Osteoblast (primary cell): ENCODE measurements at regions not wholly inside any gene's neighbourhood (a gene's known extent, or its start where the extent isn't known, plus 50 kb on each side); places are given as distances from the start of the nearest gene placed in this dataset.

Experiments used
- DNase-seq: peaks from one replicate; pipeline ENCODE4 v3.0.0; 2011; ENCODE audit warnings: low spot score, mixed read lengths; ENCODE audit not compliant: insufficient read length; ENCODE audit errors: missing footprints
- H2AFZ ChIP-seq: 2 replicates; pipeline ENCODE4 v1.6.0; 2011; ENCODE audit warnings: mild to moderate bottlenecking, low read length
- H3K27ac ChIP-seq: 2 replicates; pipeline ENCODE4 v1.5.1; 2011; ENCODE audit warnings: mild to moderate bottlenecking, low read depth, low read length, moderate library complexity
- H3K27me3 ChIP-seq: 2 replicates; pipeline ENCODE4 v1.6.0; 2012; ENCODE audit warnings: mild to moderate bottlenecking, control low read depth, inconsistent platforms, low read length, moderate library complexity; ENCODE audit not compliant: insufficient read depth
- H3K36me3 ChIP-seq: 2 replicates; pipeline ENCODE4 v1.5.1; 2011; ENCODE audit warnings: mild to moderate bottlenecking, low read length, control low read depth, moderate library complexity; ENCODE audit not compliant: insufficient read depth
- H3K4me1 ChIP-seq: 2 replicates; pipeline ENCODE4 v1.5.1; 2011; ENCODE audit warnings: mild to moderate bottlenecking, low read length, control low read depth, moderate library complexity; ENCODE audit not compliant: insufficient read depth
- H3K4me2 ChIP-seq: 2 replicates; pipeline ENCODE4 v1.6.0; 2011; ENCODE audit warnings: mild to moderate bottlenecking, low read length; ENCODE audit not compliant: insufficient read depth
- H3K4me3 ChIP-seq: fragments of 200-600 bp; sonication (generic); 3 replicates; pipeline ENCODE4 v1.5.1; 2012; ENCODE audit warnings: mild to moderate bottlenecking, low read length, inconsistent platforms; ENCODE audit not compliant: insufficient read depth
- H3K79me2 ChIP-seq: 2 replicates; pipeline ENCODE4 v1.6.0; 2012; ENCODE audit warnings: mild to moderate bottlenecking, low read length, control low read depth, inconsistent platforms; ENCODE audit not compliant: insufficient read depth
- H3K9me3 ChIP-seq: 2 replicates; pipeline ENCODE4 v1.5.1; 2011; ENCODE audit warnings: low read depth, low read length, control low read depth
- H4K20me1 ChIP-seq: 2 replicates; pipeline ENCODE4 v1.6.0; 2012; ENCODE audit warnings: mild to moderate bottlenecking, low read length, control low read depth; ENCODE audit not compliant: insufficient read depth
- CTCF ChIP-seq: IDR thresholded peaks from 2 replicates; pipeline ENCODE4 v1.5.1; 2011; ENCODE audit warnings: mild to moderate bottlenecking, low read depth, low read length, moderate library complexity; ENCODE audit errors: extremely low read depth

- Histone ChIP-seq H3K27ac (no peak overlapping the region), H3K27me3 (no peaks in the 10 kb centered on the region), H3K4me1 (peaks cover 13% of the 10 kb centered on the region), H3K9me3 (no peaks in the 10 kb centered on the region), H3K36me3 (no peaks in the 10 kb centered on the region), H4K20me1 (no peaks in the 10 kb centered on the region), H2AFZ (no peak overlapping the region), H3K79me2 (no peaks in the 10 kb centered on the region), H3K4me3 (no peak overlapping the region), H3K4me2 (no peak overlapping the region)
- TF ChIP-seq CTCF = no peak
- no peak for DNase-seq
Observed at GRCh38 chr6:105814745-105815536, 271.2 kb upstream of the PRDM1 start.

GRCh38 chr6:105810922-105811482 is 275.1 kb upstream of the PRDM1 start:
- Histone ChIP-seq H3K27me3 (no peaks in the 10 kb centered on the region), H3K36me3 (no peaks in the 10 kb centered on the region), H4K20me1 (no peaks in the 10 kb centered on the region), H3K27ac (peak overlapping the region; percentile 33), H3K4me3 (no peak overlapping the region), H3K9me3 (no peaks in the 10 kb centered on the region), H2AFZ (peak overlapping the region; percentile 19), H3K4me1 (peaks cover 28% of the 10 kb centered on the region), H3K79me2 (no peaks in the 10 kb centered on the region), H3K4me2 (peak overlapping the region; percentile 55)
- TF ChIP-seq CTCF = no peak
- no peak for DNase-seq

DNA sequence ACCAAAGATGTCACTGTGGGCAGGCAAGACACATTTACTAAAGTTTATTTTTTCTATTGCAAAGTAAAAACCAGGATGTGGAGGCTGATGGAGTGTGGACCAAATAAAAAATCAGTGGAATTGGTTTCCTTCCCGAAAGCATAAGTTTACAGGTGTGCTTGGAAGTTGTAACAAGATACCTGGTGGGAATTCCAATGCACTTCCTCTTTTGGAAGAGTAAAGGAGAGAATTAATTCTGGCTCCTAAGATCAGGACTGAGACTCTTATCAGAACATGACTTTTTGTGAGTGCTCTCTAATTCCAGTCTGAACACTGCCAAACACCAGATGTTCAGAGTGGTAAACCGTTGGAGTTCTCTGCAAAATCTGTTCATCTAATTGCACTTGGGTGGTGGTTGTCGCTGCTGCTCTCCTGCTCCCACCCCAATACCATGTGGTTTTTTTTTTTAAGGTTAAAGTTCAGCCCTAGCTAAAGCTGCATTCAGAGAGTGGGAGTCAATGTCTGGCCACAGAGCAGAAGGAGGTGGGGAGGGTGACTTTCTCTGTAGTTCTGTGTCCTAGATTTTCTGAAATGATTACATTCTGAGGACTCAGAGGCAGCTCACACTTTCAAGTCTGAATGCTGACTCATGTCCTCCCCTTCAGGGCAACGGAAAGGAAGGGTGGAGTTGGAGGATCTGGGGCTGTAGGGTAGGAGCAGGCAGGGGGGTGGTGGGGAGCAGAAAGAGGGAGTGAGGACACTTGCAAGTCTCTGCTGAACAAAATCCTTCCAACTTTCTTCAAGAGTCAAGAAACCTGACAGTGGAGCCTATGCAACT is 275.8 kb upstream of the PRDM1 start:
- no peak for TF ChIP-seq CTCF
- Histone ChIP-seq H2AFZ (peak overlapping the region; percentile 43), H3K4me1 (peaks cover 28% of the 10 kb centered on the region), H3K4me3 (peak overlapping the region; percentile 5), H3K27ac (peak overlapping the region; percentile 33), H3K27me3 (no peaks in the 10 kb centered on the region), H3K4me2 (peak overlapping the region; percentile 55), H3K79me2 (no peaks in the 10 kb centered on the region), H4K20me1 (no peaks in the 10 kb centered on the region), H3K36me3 (no peaks in the 10 kb centered on the region), H3K9me3 (no peaks in the 10 kb centered on the region)
- peak; percentile 38 for DNase-seq

DNA sequence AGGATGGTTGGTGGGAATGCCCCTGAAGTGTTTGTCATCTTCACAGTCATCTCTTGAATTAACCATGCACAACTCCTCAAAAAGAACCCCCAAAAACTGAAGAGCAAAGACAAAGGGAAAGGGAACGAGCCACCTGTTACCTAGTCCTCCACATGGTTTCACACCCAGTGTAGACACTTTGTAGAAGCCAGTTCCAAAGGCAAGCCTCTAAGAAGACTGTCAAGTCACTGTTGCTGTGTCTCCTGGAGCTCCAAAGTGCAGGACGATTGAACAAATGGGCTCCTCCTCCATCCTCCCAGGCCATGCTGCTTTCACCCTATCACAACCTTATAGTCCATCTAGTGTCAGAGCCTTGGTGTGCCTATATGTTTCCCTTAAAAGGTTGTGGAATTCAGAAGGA is 277.6 kb upstream of the PRDM1 start:
- Histone ChIP-seq H3K4me2 (no peak overlapping the region), H3K4me1 (peaks cover 44% of the 10 kb centered on the region), H3K36me3 (no peaks in the 10 kb centered on the region)

More for the DNA sequence above, 277.6 kb upstream of the PRDM1 start:
- no peaks in the 10 kb centered on the region for H4K20me1 ChIP-seq
- TF ChIP-seq CTCF = no peak
- DNase-seq = no peak
- no peak overlapping the region for H2AFZ ChIP-seq
- H3K27me3 ChIP-seq = no peaks in the 10 kb centered on the region
- no peak overlapping the region for H3K27ac ChIP-seq
- H3K9me3 ChIP-seq = no peaks in the 10 kb centered on the region
- no peak overlapping the region for H3K4me3 ChIP-seq
- no peaks in the 10 kb centered on the region for H3K79me2 ChIP-seq
